HEK293 (cell line): ENCODE measurements at regions not wholly inside any gene's neighbourhood (a gene's known extent, or its start where the extent isn't known, plus 50 kb on each side); places are given as distances from the start of the nearest gene placed in this dataset.

Source experiments
- CTCF ChIA-PET: fragments of 350-600 bp; formaldehyde crosslinking; extraction: SDS; loops from one replicate; lab custom pipeline; 2021; ENCODE audit warnings: antibody characterized with exemption; lab: Yijun Ruan, JAX
- POLR2A ChIA-PET: fragments of 300-600 bp; formaldehyde crosslinking; extraction: SDS; loops from one replicate; lab custom pipeline; 2020; ENCODE audit warnings: antibody characterized with exemption, inconsistent platforms; lab: Yijun Ruan, JAX
- H3K27ac ChIP-seq: fragments of 200-500 bp; sonication (Bioruptor generic); 2 replicates; pipeline ENCODE4 v1.5.1; 2014; ENCODE audit warnings: low read depth, low read length, control low read depth, inconsistent platforms; ENCODE audit errors: extremely low read depth
- H3K36me3 ChIP-seq, 2 experiments: fragments of 200-500 bp in 1 of 2; sonication (Bioruptor generic) in 1 of 2; 1 replicate in 1 of 2; 2 replicates in 1 of 2; pipeline ENCODE4 v1.5.1; 2014 to 2017; ENCODE audit warnings: inconsistent platforms in 2 of 2, low read length in 2 of 2; ENCODE audit not compliant: control insufficient read depth in 2 of 2, insufficient read depth in 1 of 2
- H3K4me1 ChIP-seq: fragments of 200-500 bp; sonication (Bioruptor generic); 2 replicates; pipeline ENCODE4 v1.5.1; 2014; ENCODE audit warnings: mild to moderate bottlenecking, low read length, inconsistent platforms; ENCODE audit not compliant: control insufficient read depth, insufficient read depth
- H3K4me3 ChIP-seq: 2 replicates; pipeline ENCODE4 v1.5.1; 2011; ENCODE audit warnings: low read depth, mild to moderate bottlenecking, control low read depth, low read length, moderate library complexity
- H3K9me3 ChIP-seq: fragments of 200-500 bp; sonication (Bioruptor generic); 2 replicates; pipeline ENCODE4 v1.5.1; 2014; ENCODE audit warnings: low read depth, low read length, inconsistent platforms; ENCODE audit not compliant: control insufficient read depth, insufficient read depth
- INSM2 ChIP-seq: fragments of 450-650 bp; formaldehyde crosslinking; IDR thresholded peaks from 2 replicates; pipeline ENCODE4 v1.5.1; 2016; ENCODE audit warnings: missing biosample characterization, missing genetic modification characterization
- PBX3 ChIP-seq: sonication (generic); formaldehyde crosslinking; IDR thresholded peaks from 2 replicates; pipeline ENCODE4 v1.8.1; 2022; ENCODE audit warnings: mild to moderate bottlenecking, moderate library complexity, missing genetic modification reagents
- PRDM1 ChIP-seq: fragments of 450-650 bp; formaldehyde crosslinking; IDR thresholded peaks from 2 replicates; pipeline ENCODE4; 2016; ENCODE audit warnings: missing biosample characterization, missing genetic modification characterization
- SETDB1 ChIP-seq: IDR thresholded peaks from one replicate; pipeline ENCODE4 v1.6.1; 2017; ENCODE audit warnings: mild to moderate bottlenecking, low read length, moderate library complexity, mixed read lengths; ENCODE audit not compliant: insufficient read length
- SP2 ChIP-seq: fragments of 450-650 bp; formaldehyde crosslinking; IDR thresholded peaks from 2 replicates; pipeline ENCODE4 v1.5.1; 2016; ENCODE audit warnings: missing biosample characterization, missing genetic modification characterization
- ZNF132 ChIP-seq: fragments of 450-650 bp; formaldehyde crosslinking; IDR thresholded peaks from 2 replicates; pipeline ENCODE4 v1.5.1; 2017; ENCODE audit warnings: missing biosample characterization, missing genetic modification characterization, borderline replicate concordance
- ZNF133 ChIP-seq: fragments of 450-650 bp; formaldehyde crosslinking; IDR thresholded peaks from 2 replicates; pipeline ENCODE4 v1.5.1; 2016; ENCODE audit warnings: missing biosample characterization, missing genetic modification characterization
- ZNF19 ChIP-seq: fragments of 450-650 bp; formaldehyde crosslinking; IDR thresholded peaks from 2 replicates; pipeline ENCODE4; 2016; ENCODE audit warnings: missing biosample characterization, missing genetic modification characterization, low read depth
- ZNF488 ChIP-seq: fragments of 450-650 bp; formaldehyde crosslinking; IDR thresholded peaks from 2 replicates; pipeline ENCODE4 v1.5.1; 2016; ENCODE audit warnings: missing biosample characterization, missing genetic modification characterization
- ZNF510 ChIP-seq: fragments of 450-650 bp; formaldehyde crosslinking; IDR thresholded peaks from 2 replicates; pipeline ENCODE4 v1.5.1; 2018; ENCODE audit warnings: mild to moderate bottlenecking, missing genetic modification characterization, missing biosample characterization; ENCODE audit not compliant: insufficient replicate concordance
- ZNF624 ChIP-seq: fragments of 450-650 bp; formaldehyde crosslinking; IDR thresholded peaks from 2 replicates; pipeline ENCODE4 v1.5.1; 2017; ENCODE audit warnings: missing biosample characterization, missing genetic modification characterization
- ZNF639 ChIP-seq: fragments of 450-650 bp; formaldehyde crosslinking; IDR thresholded peaks from 2 replicates; pipeline ENCODE4 v1.5.1; 2016; ENCODE audit warnings: missing biosample characterization, missing genetic modification characterization
- ZNF791 ChIP-seq: fragments of 450-650 bp; formaldehyde crosslinking; IDR thresholded peaks from 2 replicates; pipeline ENCODE4 v1.5.1; 2016; ENCODE audit warnings: missing biosample characterization, missing genetic modification characterization
- ZSCAN23 ChIP-seq: fragments of 450-650 bp; formaldehyde crosslinking; IDR thresholded peaks from 2 replicates; pipeline ENCODE4 v1.5.1; 2016; ENCODE audit warnings: missing biosample characterization, missing genetic modification characterization
- TF ChIP-seq, protein P1 (sequence below): fragments of 450-650 bp; formaldehyde crosslinking; IDR thresholded peaks from 2 replicates; pipeline ENCODE4 v1.5.1; 2016; ENCODE audit warnings: missing biosample characterization, missing genetic modification characterization
- TF ChIP-seq, protein P2 (sequence below): fragments of 450-650 bp; formaldehyde crosslinking; IDR thresholded peaks from 2 replicates; pipeline ENCODE4 v1.5.1; 2016; ENCODE audit warnings: missing biosample characterization, missing genetic modification characterization
- TF ChIP-seq, protein P3 (sequence below): fragments of 450-650 bp; formaldehyde crosslinking; IDR thresholded peaks from 2 replicates; pipeline ENCODE4 v1.5.1; 2016; ENCODE audit warnings: missing biosample characterization, missing genetic modification characterization
- TF ChIP-seq, protein P4 (sequence below): fragments of 450-650 bp; formaldehyde crosslinking; IDR thresholded peaks from 2 replicates; pipeline ENCODE4 v1.5.1; 2016; ENCODE audit warnings: missing biosample characterization, missing genetic modification characterization

GRCh38 chr1:181985936-181986906 is 75.3 kb downstream of the ZNF648 start:
- ChIA-PET POLR2A (no interaction called here), CTCF (interaction anchor here (0.6 to 0.7 kb wide), 2 partner anchors 84 to 157 kb away, joined by 3 to 5 read pairs; no protein-coding TSS in a partner anchor)
- Histone ChIP-seq H3K36me3 (no peaks in the 10 kb centered on the region), H3K27ac (no peak overlapping the region), H3K4me1 (no peaks in the 10 kb centered on the region), H3K4me3 (no peak overlapping the region), H3K9me3 (no peaks in the 10 kb centered on the region)
- TF ChIP-seq, protein P1, sequence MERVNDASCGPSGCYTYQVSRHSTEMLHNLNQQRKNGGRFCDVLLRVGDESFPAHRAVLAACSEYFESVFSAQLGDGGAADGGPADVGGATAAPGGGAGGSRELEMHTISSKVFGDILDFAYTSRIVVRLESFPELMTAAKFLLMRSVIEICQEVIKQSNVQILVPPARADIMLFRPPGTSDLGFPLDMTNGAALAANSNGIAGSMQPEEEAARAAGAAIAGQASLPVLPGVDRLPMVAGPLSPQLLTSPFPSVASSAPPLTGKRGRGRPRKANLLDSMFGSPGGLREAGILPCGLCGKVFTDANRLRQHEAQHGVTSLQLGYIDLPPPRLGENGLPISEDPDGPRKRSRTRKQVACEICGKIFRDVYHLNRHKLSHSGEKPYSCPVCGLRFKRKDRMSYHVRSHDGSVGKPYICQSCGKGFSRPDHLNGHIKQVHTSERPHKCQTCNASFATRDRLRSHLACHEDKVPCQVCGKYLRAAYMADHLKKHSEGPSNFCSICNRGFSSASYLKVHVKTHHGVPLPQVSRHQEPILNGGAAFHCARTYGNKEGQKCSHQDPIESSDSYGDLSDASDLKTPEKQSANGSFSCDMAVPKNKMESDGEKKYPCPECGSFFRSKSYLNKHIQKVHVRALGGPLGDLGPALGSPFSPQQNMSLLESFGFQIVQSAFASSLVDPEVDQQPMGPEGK (tag by site-specific recombination): no peak
- TF ChIP-seq ZNF488 (tag by site-specific recombination): no peak
- no peak for TF ChIP-seq SP2 (tag by site-specific recombination)
- TF ChIP-seq ZNF133 (tag by site-specific recombination): no peak
- no peak for TF ChIP-seq ZNF132 (tag by site-specific recombination)
- no peak for TF ChIP-seq PRDM1 (tag by site-specific recombination)
- no peak for TF ChIP-seq PBX3
- no peak for TF ChIP-seq ZNF19
- TF ChIP-seq ZSCAN23 (tag by site-specific recombination): no peak
- TF ChIP-seq ZNF791 (tag by site-specific recombination): no peak
- no peak for TF ChIP-seq SETDB1
- TF ChIP-seq, protein P2, sequence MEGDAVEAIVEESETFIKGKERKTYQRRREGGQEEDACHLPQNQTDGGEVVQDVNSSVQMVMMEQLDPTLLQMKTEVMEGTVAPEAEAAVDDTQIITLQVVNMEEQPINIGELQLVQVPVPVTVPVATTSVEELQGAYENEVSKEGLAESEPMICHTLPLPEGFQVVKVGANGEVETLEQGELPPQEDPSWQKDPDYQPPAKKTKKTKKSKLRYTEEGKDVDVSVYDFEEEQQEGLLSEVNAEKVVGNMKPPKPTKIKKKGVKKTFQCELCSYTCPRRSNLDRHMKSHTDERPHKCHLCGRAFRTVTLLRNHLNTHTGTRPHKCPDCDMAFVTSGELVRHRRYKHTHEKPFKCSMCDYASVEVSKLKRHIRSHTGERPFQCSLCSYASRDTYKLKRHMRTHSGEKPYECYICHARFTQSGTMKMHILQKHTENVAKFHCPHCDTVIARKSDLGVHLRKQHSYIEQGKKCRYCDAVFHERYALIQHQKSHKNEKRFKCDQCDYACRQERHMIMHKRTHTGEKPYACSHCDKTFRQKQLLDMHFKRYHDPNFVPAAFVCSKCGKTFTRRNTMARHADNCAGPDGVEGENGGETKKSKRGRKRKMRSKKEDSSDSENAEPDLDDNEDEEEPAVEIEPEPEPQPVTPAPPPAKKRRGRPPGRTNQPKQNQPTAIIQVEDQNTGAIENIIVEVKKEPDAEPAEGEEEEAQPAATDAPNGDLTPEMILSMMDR (tag by site-specific recombination): no peak

- no peaks in the 10 kb centered on the region for H3K9me3 ChIP-seq
- H3K4me3 ChIP-seq: no peak overlapping the region
- ChIA-PET CTCF (interaction anchor here (0.6 to 0.7 kb wide), 2 partner anchors 85 to 158 kb away, joined by 3 to 5 read pairs; no protein-coding TSS in a partner anchor), POLR2A (no interaction called here)
- H3K36me3 ChIP-seq: no peaks in the 10 kb centered on the region
- no peak overlapping the region for H3K27ac ChIP-seq
- no peaks in the 10 kb centered on the region for H3K4me1 ChIP-seq
- TF ChIP-seq ZNF639 (tag by site-specific recombination) (no peak), INSM2 (tag by site-specific recombination) (no peak), ZNF510 (no peak), ZNF624 (tag by site-specific recombination) (no peak)
- TF ChIP-seq, protein P3, sequence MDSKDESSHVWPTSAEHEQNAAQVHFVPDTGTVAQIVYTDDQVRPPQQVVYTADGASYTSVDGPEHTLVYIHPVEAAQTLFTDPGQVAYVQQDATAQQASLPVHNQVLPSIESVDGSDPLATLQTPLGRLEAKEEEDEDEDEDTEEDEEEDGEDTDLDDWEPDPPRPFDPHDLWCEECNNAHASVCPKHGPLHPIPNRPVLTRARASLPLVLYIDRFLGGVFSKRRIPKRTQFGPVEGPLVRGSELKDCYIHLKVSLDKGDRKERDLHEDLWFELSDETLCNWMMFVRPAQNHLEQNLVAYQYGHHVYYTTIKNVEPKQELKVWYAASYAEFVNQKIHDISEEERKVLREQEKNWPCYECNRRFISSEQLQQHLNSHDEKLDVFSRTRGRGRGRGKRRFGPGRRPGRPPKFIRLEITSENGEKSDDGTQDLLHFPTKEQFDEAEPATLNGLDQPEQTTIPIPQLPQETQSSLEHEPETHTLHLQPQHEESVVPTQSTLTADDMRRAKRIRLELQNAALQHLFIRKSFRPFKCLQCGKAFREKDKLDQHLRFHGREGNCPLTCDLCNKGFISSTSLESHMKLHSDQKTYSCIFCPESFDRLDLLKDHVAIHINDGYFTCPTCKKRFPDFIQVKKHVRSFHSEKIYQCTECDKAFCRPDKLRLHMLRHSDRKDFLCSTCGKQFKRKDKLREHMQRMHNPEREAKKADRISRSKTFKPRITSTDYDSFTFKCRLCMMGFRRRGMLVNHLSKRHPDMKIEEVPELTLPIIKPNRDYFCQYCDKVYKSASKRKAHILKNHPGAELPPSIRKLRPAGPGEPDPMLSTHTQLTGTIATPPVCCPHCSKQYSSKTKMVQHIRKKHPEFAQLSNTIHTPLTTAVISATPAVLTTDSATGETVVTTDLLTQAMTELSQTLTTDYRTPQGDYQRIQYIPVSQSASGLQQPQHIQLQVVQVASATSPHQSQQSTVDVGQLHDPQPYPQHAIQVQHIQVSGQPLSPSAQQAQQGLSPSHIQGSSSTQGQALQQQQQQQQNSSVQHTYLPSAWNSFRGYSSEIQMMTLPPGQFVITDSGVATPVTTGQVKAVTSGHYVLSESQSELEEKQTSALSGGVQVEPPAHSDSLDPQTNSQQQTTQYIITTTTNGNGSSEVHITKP (tag by site-specific recombination): no peak
- TF ChIP-seq, protein P4, sequence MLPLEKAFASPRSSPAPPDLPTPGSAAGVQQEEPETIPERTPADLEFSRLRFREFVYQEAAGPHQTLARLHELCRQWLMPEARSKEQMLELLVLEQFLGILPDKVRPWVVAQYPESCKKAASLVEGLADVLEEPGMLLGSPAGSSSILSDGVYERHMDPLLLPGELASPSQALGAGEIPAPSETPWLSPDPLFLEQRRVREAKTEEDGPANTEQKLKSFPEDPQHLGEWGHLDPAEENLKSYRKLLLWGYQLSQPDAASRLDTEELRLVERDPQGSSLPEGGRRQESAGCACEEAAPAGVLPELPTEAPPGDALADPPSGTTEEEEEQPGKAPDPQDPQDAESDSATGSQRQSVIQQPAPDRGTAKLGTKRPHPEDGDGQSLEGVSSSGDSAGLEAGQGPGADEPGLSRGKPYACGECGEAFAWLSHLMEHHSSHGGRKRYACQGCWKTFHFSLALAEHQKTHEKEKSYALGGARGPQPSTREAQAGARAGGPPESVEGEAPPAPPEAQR (tag by site-specific recombination): no peak
These were observed 76.2 kb downstream of the ZNF648 start for GRCh38 chr1:181985281-181985680.
